ENCODE measurements at regions not wholly inside any gene's neighbourhood (a gene's known extent, or its start where the extent isn't known, plus 50 kb on each side); places are given as distances from the start of the nearest gene placed in this dataset.

DNA sequence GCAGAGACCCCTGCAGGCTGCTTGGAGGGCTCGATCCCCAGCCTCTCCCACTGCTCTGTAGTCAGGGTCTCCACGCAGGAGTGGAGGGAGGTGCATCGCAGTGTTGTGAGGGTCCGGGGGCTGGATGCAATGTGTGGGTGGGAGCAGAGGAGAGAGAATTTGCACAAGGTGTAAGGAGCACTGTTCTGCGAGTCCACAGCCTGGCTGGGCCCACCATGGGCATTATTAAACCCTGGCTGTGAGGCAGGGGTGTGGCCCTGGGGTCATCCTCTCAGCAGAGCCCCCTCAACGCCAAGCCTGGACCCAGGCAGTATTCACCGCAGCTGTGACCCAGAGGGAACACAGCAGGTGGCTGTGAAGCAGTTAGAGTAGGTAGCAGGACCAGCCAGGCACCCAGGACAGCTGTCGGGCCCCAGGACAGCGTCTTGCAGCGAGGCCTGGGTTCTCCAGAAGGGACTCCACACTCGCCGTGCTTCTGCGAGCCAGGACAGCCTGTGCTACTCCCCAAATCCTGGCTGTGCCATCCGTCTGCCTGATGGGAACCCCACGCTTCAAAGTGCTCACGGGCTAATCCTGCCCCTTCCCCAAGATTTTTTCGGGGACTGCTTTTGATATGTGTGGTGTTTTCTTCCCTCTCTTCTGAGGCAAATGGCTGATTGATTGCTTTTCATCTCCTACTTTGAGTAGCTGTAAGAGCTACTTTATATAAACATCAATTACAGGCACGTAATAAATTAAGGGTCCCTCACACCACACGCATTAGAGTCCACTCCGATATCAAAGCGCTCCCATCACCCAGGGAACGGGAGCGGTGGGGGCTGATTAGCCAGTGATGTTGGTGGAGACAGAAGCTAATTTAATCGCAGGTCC, 100.9 kb upstream of the GSE1 start:
- 92% methylated on average over 19 of the region's 24 CpGs for WGBS (ENCODE audit: insufficient coverage)
- Histone ChIP-seq H3K9me3 (replicated peaks in 1 of 2; ENCODE audit: control insufficient read depth in 1 of 2, insufficient read depth in 1 of 2, low read length in 2 of 2) (no peaks in the 10 kb centered on the region), H3K27ac (ENCODE audit: low read depth in 1 of 2, low read length in 2 of 2) (no peak overlapping the region), H3K27me3 (ENCODE audit: control insufficient read depth in 2 of 2, insufficient read depth in 2 of 2, low read length in 2 of 2) (no peaks in the 10 kb centered on the region), H4K20me1 (ENCODE audit: insufficient read depth, low read length) (no peaks in the 10 kb centered on the region), H3K4me2 (replicated peaks; ENCODE audit: extremely low read depth, low read length, poor library complexity, severe bottlenecking) (no peak overlapping the region), H3K36me3 (replicated peaks in 1 of 2; ENCODE audit: control insufficient read depth in 1 of 2, insufficient read depth in 2 of 2, low read length in 2 of 2) (no peaks in the 10 kb centered on the region), H2AFZ (ENCODE audit: insufficient read depth, low read depth, low read length, poor library complexity, severe bottlenecking) (no peak overlapping the region), H3K9ac (ENCODE audit: insufficient read depth, low read length, poor library complexity, severe bottlenecking) (no peak overlapping the region), H3K79me2 (ENCODE audit: insufficient read depth, low read length) (no peaks in the 10 kb centered on the region), H3K4me1 (ENCODE audit: control insufficient read depth in 1 of 2, insufficient read depth in 2 of 2, low read length in 2 of 2) (no peaks in the 10 kb centered on the region), H3K4me3 (replicated peaks in 1 of 3; ENCODE audit: low read depth in 2 of 3, low read length in 3 of 3) (no peak overlapping the region)
- H3K9me3 Mint-ChIP-seq: no peaks in the 10 kb centered on the region
- H3K4me3 Mint-ChIP-seq: no peak overlapping the region
- H3K4me1 Mint-ChIP-seq: no peaks in the 10 kb centered on the region
- no peak for DNase-seq
- intact Hi-C loops (cut with micrococcal nuclease): no loop called here
- TF ChIP-seq, protein P1, sequence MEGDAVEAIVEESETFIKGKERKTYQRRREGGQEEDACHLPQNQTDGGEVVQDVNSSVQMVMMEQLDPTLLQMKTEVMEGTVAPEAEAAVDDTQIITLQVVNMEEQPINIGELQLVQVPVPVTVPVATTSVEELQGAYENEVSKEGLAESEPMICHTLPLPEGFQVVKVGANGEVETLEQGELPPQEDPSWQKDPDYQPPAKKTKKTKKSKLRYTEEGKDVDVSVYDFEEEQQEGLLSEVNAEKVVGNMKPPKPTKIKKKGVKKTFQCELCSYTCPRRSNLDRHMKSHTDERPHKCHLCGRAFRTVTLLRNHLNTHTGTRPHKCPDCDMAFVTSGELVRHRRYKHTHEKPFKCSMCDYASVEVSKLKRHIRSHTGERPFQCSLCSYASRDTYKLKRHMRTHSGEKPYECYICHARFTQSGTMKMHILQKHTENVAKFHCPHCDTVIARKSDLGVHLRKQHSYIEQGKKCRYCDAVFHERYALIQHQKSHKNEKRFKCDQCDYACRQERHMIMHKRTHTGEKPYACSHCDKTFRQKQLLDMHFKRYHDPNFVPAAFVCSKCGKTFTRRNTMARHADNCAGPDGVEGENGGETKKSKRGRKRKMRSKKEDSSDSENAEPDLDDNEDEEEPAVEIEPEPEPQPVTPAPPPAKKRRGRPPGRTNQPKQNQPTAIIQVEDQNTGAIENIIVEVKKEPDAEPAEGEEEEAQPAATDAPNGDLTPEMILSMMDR (IDR thresholded peaks at IDR 0.05): no peak
- H3K36me3 Mint-ChIP-seq: no peaks in the 10 kb centered on the region
- H3K27ac Mint-ChIP-seq: no peak overlapping the region
- H3K27me3 Mint-ChIP-seq (ENCODE audit: low read depth in 3 of 3): peaks cover 1 to 10% (median 6%) of the 10 kb centered on the region in 3 donors

DNA sequence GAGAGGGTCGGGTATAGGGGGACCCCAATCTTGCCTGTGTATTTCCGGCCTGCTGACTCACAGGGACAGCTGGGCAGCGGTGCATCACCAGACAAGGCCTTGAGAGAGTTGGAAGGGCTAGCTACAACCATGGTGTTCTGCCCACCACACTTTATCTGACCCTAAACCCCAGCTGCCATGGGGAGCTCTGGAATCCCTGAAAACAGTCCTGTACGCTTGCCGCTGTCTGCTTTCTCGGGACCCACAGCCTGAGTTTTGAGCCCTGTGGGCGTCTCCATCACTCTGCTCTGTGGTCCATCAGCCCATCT, 100.4 kb upstream of the GSE1 start:
- peaks cover 1 to 12% (median 6%) of the 10 kb centered on the region in 3 donors for H3K27me3 Mint-ChIP-seq (ENCODE audit: low read depth in 3 of 3)
- Histone ChIP-seq H3K9me3 (replicated peaks in 1 of 2; ENCODE audit: control insufficient read depth in 1 of 2, insufficient read depth in 1 of 2, low read length in 2 of 2) (no peaks in the 10 kb centered on the region), H3K4me2 (replicated peaks; ENCODE audit: extremely low read depth, low read length, poor library complexity, severe bottlenecking) (no peak overlapping the region), H2AFZ (ENCODE audit: insufficient read depth, low read depth, low read length, poor library complexity, severe bottlenecking) (no peak overlapping the region), H3K27ac (ENCODE audit: low read depth in 1 of 2, low read length in 2 of 2) (no peak overlapping the region), H3K79me2 (ENCODE audit: insufficient read depth, low read length) (no peaks in the 10 kb centered on the region), H3K4me3 (replicated peaks in 1 of 3; ENCODE audit: low read depth in 2 of 3, low read length in 3 of 3) (no peak overlapping the region), H3K4me1 (ENCODE audit: control insufficient read depth in 1 of 2, insufficient read depth in 2 of 2, low read length in 2 of 2) (no peaks in the 10 kb centered on the region), H3K27me3 (ENCODE audit: control insufficient read depth in 2 of 2, insufficient read depth in 2 of 2, low read length in 2 of 2) (no peaks in the 10 kb centered on the region), H3K36me3 (replicated peaks in 1 of 2; ENCODE audit: control insufficient read depth in 1 of 2, insufficient read depth in 2 of 2, low read length in 2 of 2) (no peaks in the 10 kb centered on the region), H4K20me1 (ENCODE audit: insufficient read depth, low read length) (no peaks in the 10 kb centered on the region), H3K9ac (ENCODE audit: insufficient read depth, low read length, poor library complexity, severe bottlenecking) (no peak overlapping the region)
- TF ChIP-seq, protein P1 (IDR thresholded peaks at IDR 0.05): no peak
- H3K4me3 Mint-ChIP-seq: no peak overlapping the region
- intact Hi-C loops (cut with micrococcal nuclease): no loop called here
- H3K27ac Mint-ChIP-seq: no peak overlapping the region
- no peaks in the 10 kb centered on the region for H3K9me3 Mint-ChIP-seq
- no peaks in the 10 kb centered on the region for H3K4me1 Mint-ChIP-seq
- no peaks in the 10 kb centered on the region for H3K36me3 Mint-ChIP-seq
- DNase-seq: no peak
- WGBS (ENCODE audit: insufficient coverage): 100% methylated on average over 3 of the region's 7 CpGs

All from CD14-positive monocyte (primary cell).